GM19438 (cell line): ENCODE measurements at regions not wholly inside any gene's neighbourhood (a gene's known extent, or its start where the extent isn't known, plus 50 kb on each side); places are given as distances from the start of the nearest gene placed in this dataset.
A peak's percentile ranks its signal among the peaks of the same experiment; 100 is the strongest.

Source experiments
- ATAC-seq: cut with Tn5 transposase; IDR thresholded peaks from one replicate; pipeline ENCODE4 v1.9.1; 2021; ENCODE audit warnings: low read depth; ENCODE audit not compliant: unreplicated experiment

- no peak for ATAC-seq
Measured at GRCh38 chrX:20495575-20495974, 228.9 kb upstream of the RPS6KA3 start.

DNA sequence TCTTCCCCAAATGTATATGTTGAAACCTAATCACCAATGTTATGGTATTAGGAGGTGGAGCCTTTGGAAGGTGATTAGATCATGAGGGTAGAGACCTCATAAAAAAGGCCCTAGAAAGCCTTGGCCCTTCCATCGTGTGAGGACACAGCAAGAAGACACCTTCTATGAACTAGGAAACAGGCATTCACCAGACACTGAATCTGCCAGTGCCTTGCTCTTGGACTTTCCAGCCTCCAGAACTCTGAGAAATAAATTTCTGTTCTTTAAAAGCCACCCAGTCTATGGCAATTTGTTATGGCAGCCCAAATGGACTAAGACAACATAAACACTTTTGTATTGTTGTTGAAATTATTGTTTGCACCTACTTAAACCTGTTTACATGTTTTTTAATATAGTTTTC, 221.8 kb upstream of the RPS6KA3 start:
- ATAC-seq = no peak

DNA sequence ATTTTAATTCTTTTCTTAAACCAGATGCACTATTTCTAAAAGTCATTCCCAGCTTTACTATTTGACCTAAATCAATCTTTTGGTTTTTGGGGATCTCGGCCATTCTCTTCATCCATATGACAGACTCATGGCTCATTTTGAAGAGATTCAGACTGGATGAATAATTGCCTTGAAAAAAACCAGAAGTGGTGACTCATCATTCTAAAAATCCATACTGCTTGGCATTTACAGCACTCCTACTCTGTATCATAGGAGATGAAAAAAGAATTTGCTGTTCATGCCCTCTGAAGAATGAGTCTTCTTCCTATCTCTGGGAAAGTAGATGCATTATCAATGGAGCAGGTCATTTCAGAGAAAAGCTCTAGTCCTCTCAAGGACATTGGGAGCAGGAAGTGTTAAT, 220.5 kb upstream of the RPS6KA3 start:
- no peak for ATAC-seq

- no peak for ATAC-seq
Measured at GRCh38 chrX:20481632-20482031, 214.9 kb upstream of the RPS6KA3 start.

GRCh38 chrX:20479896-20480295, 213.2 kb upstream of the RPS6KA3 start:
- no peak for ATAC-seq

- ATAC-seq = no peak
Measured at GRCh38 chrX:20479048-20479447, 212.3 kb upstream of the RPS6KA3 start.

GRCh38 chrX:20477836-20478524, 211.3 kb upstream of the RPS6KA3 start:
- ATAC-seq = no peak

- ATAC-seq = no peak
Measured at GRCh38 chrX:20477219-20477618, 210.5 kb upstream of the RPS6KA3 start.

DNA sequence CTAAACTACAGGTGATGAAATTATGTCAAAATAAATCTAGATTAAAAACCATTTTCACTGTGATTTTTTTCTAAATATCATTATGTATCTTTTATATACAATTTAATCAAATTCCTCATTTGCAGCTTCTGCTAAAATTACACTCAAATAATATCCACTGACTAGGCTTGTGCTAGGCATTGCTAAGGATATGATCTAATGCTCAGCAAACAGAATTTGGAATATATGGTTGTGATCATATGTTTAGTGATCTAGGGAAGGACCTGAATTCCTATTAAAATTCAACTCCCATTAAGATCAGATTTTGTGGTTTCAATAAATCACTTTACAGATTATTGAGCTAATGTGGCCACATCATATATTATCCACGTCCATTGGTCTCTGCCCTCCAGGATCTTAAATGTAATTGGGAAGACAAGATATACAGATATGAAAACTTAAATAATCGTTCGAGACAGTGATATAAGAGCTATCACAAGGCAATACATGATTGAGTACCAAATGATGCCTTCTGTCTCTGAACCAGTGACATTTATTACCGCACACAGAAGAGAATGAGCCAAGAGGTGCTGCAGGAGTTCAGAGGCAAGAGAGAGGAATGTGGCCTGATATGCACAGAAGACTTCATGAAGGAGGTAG, 206.0 kb upstream of the RPS6KA3 start:
- no peak for ATAC-seq

DNA sequence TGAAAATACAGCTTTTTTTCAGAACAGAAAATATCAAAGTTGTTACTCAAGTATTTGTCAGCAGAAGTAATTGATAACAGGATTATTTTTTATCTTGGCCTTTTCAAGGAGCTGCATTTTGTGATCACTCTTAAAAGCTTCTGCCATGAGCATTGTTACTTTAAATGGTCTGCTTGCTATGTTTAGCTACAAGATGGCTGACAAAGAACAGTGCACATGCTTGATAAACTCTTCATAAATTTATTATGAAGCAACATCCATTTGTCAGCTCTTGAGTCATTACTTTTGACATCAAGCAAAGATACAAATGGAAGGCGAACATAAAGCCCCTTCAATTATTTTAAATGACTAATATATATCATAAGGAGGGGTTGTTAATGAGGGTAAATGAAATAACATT, 205.4 kb upstream of the RPS6KA3 start:
- ATAC-seq = no peak

DNA sequence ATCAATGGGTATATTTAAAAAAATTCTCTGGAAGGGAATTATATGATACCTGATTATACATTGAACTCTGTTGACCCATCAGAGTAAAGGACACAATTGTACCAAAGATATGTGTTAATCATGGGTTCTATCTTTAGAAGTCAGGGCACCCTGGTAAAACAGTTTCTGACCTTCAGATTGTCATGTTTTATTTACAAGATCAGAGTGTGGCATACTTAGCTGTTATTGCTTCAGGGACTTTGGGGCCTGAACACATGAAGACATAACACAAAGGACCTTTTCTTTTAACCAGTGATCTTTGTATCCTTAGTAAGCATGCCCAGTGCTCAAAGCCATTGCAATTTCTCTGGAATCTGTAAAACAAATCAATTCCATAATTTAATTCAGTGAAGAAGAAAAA, 204.8 kb upstream of the RPS6KA3 start:
- no peak for ATAC-seq

DNA sequence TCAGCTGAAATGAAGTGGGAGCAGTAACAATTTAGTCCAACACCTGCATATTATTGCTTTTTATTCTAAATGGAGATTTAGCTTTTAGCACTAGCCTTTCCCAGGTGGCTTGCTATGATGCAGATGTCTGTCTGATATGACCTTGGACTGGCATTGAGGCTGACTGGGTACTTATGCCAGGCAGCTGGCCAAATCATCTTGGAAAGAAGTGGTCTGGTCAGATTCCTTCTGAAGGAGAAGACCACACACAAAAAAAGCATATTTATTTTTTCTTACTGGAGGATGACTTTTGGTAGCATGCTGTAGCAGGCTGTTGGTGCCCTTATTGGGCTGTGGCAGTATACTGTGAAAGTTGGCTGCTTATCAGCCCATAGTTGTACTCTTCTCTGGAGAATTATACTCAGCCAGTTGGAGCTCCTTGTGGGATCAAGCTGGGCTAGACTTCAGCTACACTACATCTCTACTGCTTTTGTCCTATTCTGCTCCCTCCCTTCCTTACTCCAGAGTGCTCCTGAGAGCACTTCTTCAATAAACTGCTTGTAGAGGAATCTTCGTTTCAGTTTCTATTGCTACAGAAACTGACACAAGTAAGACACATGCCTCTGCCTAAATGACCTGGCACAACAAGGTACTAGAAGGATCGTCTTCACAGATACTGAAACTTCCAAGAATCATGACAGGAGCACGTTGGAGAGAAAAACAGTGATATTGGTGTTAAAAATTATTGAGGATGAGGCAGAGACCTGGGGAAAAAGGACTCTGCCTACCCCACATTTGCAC, 196.8 kb upstream of the RPS6KA3 start:
- ATAC-seq = no peak

DNA sequence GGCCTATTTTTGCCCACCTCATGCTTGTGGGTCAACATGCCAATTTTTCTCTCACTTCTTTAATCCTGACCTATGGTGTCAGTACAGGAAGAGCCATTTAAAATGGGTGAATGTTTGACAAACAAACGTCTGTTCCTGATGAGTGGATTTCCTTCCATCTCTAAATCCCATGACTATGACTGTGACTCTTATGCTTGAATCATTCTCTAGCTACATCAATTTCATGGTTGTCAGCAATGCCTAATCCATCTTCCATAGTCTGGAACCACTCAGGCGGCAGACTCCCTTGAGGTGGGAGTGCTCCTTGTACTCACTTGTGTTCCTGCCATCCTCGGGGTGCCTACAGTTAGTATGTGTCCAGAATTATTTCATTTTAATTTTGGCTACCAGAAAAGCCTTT, 194.9 kb upstream of the RPS6KA3 start:
- no peak for ATAC-seq

DNA sequence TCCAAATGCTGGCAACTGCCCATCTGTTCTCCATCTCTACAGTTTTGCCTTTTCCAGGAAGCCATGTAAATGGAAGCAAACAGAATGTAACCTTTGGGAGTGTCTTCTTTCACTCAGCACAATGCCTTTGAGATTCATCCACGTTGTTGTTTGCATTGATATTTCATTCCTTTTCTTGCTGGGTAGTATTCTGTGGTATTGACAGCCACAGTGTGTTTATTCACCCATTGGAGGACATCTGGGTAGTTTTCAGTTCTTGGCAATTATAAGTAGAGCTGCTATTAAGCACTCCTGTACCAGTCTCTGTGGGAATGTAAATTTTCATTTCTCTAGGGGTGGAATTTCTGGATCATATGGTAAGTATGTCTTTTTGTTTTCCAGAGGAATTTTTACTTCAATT, 194.3 kb upstream of the RPS6KA3 start:
- no peak for ATAC-seq

GRCh38 chrX:20459410-20460350, 193.0 kb upstream of the RPS6KA3 start:
- ATAC-seq = no peak

- ATAC-seq = no peak
Measured at GRCh38 chrX:20456971-20457370, 190.3 kb upstream of the RPS6KA3 start.

DNA sequence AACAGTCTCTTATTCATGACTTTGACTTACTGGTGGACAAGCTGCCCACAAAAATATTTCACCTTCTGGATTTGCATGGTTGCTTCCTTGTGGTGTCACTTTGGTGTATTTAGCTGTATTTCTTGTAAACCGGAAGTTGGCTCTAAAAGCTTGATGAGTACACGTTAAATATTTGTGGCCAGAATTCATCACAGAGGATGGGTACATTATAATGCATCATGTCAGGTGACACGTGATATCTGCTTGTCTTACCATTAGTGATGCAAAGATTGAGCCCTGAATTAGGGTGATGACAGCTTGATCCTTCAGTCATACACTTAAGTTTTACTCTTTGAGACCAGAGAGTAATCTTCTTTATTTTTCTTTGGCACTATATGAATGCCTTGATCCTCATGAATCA, 188.3 kb upstream of the RPS6KA3 start:
- ATAC-seq = no peak

DNA sequence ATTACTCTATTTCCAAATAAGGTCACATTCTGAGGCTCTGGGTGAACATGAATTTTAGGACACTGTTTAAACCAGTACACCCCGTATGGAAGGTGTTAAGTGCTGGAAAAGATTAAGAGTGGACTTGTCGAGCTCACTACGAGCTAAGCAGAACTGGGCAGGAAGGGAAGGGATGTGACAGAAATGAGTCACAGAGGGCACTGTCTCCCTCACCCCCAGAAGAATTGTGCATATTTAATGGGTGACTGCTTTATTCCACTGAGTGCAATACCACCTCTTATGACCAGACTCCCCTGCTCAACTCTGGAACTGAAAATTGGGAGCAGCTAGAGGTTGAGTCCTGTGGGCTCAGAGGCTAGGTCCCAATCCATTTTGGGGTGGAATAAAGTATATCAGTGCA, 187.4 kb upstream of the RPS6KA3 start:
- ATAC-seq = no peak

DNA sequence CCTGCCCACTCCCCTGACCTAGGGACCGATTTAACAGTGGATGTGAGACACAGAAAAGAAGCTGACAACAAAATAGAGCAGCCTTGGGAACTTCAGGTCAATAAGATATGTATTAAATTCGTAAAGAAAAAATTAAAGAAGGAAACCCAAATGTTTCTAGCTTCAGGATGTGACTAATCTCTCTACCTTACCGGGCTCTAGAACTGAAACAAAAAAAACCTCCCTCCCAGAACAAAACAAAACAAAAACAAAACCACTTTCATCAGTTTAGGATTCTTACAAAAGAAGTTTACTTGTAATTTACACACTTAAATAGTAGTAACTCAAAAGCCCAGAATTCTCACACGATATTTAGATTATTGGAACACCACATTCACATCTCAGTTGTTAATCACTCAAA, 185.8 kb upstream of the RPS6KA3 start:
- ATAC-seq = peak; percentile 76

DNA sequence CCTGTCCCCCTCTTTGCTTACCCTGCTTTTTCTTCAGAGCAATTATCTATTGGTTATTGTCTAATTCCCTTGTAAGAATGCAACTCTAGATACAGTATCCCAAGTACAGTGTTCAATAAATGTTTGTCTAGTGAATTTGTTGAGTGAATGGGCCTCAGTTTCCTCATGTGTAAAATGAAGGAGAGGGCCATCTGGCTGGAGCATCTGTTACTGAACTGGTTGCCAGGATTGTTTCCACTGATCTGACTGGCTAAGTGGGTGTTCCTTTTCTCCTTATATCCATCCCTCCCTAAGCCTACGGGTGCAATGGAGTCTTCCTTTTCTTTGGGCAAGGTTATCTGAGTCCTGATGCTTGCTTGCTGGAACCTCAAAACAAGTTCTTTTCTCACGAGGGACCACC, 185.2 kb upstream of the RPS6KA3 start:
- no peak for ATAC-seq

- no peak for ATAC-seq
Measured at GRCh38 chrX:20445109-20445508, 178.4 kb upstream of the RPS6KA3 start.
